Activated naive CD4-positive, alpha-beta T cell treated with anti-CD3 and anti-CD28 coated beads, Interleukin-2, amount 50 U/mL, for 72 hours (primary cell): ENCODE measurements at regions not wholly inside any gene's neighbourhood (a gene's known extent, or its start where the extent isn't known, plus 50 kb on each side); places are given as distances from the start of the nearest gene placed in this dataset.
"Not testable (repeated sequence)": the region's sequence is repeated elsewhere in the genome, so short reads cannot be mapped to it uniquely, and the experiment has no call there.

ENCODE experiments used
- ATAC-seq, 2 donors: fragments of 150-1000 bp; cut with Tn5 transposase; 2 replicates each; pipeline ENCODE4 v1.10.0; 2021; ENCODE audit warnings: mild to moderate bottlenecking in 2 of 2, moderate library complexity in 2 of 2
- DNase-seq, 2 donors: peaks; one replicate each; pipeline ENCODE4 v3.0.0; 2021 to 2022; ENCODE audit warnings: low spot score in 2 of 2
- H3K27ac Mint-ChIP-seq, 2 donors: one replicate each; pipeline ENCODE4 v1.8.0; 2022; ENCODE audit warnings: mild to moderate bottlenecking in 2 of 2, mixed read lengths in 2 of 2
- H3K36me3 Mint-ChIP-seq, 2 donors: one replicate each; pipeline ENCODE4 v1.8.0; 2022; ENCODE audit warnings: mixed read lengths in 2 of 2
- H3K9me3 Mint-ChIP-seq, 2 donors: one replicate each; pipeline ENCODE4 v1.8.0; 2022; ENCODE audit warnings: mixed read lengths in 2 of 2

DNA sequence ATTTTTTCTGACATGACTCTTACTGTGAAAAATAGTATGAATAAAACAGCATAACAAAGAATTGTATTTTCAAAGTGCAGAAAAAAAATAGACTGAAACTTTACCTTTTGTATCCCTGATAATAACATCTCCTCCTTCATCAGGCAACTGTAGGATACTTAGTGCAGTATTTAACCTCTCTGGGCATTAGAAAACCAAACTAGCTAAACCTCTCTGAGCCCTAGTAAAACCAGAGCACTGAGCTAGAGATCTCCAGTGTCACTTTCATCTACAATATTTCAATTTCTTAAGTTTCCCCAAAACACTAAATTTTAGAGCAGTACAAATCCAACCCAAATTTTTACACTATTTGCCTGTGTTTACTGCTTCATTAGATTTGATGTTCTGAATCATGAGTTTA, 594.0 kb upstream of the LINC00305 start:
- H3K27ac Mint-ChIP-seq: no peak overlapping the region
- no peaks in the 10 kb centered on the region for H3K36me3 Mint-ChIP-seq
- DNase-seq (no peak), ATAC-seq (no peak)
- H3K9me3 Mint-ChIP-seq: peaks cover 2 to 4% of the 10 kb centered on the region in 2 donors

DNA sequence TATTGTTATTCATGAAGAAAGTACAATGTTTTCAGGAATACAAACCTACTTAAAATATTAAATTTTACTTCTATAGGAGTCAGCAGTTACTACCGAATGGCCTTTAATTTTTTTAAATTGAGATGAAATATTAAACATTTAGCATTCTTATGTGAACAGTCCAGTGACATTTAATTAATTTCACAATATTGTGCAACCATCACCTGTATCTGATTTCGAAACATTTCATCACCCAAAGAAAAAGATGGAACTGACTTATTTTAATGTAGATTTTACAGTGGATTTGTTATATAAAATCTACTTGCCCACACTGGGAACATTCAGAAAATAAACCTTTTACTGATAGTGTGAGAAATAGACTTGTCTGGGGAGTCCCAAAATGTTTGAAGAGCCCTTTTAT, 585.2 kb upstream of the LINC00305 start:
- ATAC-seq (no peak), DNase-seq (no peak)
- Mint-ChIP-seq H3K9me3 (peaks cover 9 to 14% of the 10 kb centered on the region in 2 donors), H3K36me3 (no peaks in the 10 kb centered on the region), H3K27ac (no peak overlapping the region)

DNA sequence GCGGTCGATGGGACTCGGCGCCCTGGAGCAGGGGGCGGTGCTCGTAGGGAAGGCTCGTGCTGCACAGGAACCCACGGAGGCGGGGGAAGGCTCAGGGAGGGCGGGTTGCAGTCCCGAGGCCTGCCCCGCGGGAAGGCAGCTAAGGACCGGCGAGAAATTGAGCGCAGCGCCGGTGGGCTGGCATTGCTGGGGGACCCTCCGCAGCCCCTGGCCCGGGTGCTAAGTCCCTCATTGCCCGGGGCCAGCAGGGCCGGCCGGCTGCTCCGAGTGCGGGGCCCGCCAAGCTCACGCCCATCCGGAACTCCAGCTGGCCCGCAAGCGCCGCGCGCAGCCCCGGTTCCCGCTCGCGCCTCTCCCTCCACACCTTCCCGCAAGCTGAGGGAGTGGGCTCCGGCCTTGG, 576.8 kb upstream of the LINC00305 start:
- peaks cover 12% of the 10 kb centered on the region in 2 donors for H3K9me3 Mint-ChIP-seq

DNA sequence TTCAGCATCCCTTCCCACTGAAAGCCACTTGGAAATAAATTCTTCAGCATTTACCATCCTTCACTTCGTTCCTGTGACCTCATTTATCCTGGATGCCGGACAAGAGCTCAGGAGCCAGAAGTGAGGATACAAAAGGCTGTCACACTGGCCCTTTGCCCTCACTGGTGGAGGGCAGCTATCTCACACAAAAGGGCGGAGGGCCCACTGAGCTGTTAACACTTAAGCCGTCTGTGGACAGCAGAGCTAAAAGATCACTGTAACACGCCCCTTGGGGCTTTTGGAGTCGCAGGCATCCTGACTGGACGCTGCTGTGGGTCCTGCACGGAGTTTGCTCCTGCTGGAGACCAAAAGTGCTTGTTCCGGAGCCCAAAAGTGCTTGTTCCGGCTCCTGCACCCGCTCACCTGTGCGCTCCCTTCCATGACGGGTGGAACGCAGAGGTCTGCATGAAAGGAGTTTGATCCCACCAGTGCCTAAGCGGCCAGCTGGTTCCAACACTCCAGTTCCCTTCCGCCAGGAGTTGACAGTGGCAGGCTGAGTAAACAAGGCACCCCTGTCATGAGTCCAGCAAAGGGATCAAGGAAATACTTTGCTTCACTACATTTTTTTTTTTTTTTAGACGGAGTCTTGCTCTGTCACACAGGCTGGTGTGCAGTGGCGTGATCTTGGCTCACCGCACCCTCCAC, 572.0 kb upstream of the LINC00305 start:
- ATAC-seq (no peak), DNase-seq (no peak)
- H3K27ac Mint-ChIP-seq: no peak overlapping the region
- H3K36me3 Mint-ChIP-seq: peaks cover 0 to 4% of the 10 kb centered on the region in 2 donors
- H3K9me3 Mint-ChIP-seq: no peaks in the 10 kb centered on the region

More for the DNA sequence above, 576.8 kb upstream of the LINC00305 start:
- H3K36me3 Mint-ChIP-seq, H3K27ac Mint-ChIP-seq, ATAC-seq, DNase-seq: not testable (repeated sequence)

DNA sequence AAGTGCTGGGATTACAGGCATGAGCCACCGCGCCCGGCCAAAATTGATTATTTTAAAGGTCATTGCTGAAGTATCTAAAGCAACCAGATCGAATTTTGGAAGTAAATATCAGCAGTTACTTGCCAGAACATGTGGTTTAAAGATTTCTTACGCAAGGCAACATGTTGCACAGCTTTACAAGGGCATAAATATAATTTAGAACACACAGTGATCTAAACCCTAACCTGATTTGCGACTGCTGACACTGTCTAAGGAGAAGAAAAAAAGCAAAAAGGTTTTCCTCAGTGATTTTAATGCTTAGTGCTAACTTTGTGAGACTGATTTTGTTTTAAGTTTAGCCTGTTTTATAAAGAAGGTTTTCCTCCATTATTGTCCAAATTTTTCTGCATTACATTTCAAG, 569.9 kb upstream of the LINC00305 start:
- H3K36me3 Mint-ChIP-seq: no peaks in the 10 kb centered on the region
- H3K27ac Mint-ChIP-seq: no peak overlapping the region
- DNase-seq (no peak), ATAC-seq (no peak)
- no peaks in the 10 kb centered on the region for H3K9me3 Mint-ChIP-seq

DNA sequence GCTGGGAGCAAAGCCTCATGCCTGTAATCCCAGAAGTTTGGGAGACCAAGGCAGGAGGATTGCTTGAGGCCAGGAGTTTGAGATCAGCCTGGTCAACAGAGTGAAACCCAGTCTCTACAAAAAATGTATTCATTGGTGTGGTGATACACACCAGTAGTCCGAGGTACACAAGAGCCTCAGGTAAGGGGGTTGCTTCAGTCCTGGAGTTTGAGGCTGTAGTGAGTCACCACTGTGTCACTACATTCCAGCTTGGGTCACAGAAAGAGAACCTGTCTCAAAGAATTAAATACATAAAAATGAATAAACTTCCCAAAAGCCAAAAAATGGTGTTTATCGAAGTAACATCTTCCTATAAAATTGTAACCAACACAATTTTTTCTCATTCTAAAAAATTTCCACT, 568.1 kb upstream of the LINC00305 start:
- no peak for DNase-seq
- Mint-ChIP-seq H3K36me3 (no peaks in the 10 kb centered on the region), H3K27ac (no peak overlapping the region), H3K9me3 (peaks cover 0 to 5% of the 10 kb centered on the region in 2 donors)
- ATAC-seq: no peak

DNA sequence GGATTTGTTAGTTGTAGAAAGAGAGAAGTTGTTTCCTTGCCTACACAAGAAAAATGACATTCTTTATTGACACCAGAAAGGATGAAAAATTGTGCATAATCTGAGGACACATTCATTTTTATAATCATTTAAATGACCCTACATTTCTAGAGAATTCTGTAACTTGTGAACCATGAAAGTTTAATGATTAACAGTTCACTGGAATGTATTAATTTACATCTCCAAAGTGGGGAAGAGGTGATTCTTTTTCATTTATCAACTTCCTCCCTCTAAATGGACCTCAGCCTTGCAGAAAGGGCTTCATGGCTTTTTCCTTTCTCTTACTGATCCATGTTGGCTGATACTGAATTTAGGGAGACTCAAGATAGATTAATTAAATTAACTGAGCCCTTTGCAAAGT, 565.2 kb upstream of the LINC00305 start:
- ATAC-seq (no peak), DNase-seq (no peak)
- no peaks in the 10 kb centered on the region for H3K36me3 Mint-ChIP-seq
- peaks cover 0 to 5% of the 10 kb centered on the region in 2 donors for H3K9me3 Mint-ChIP-seq
- H3K27ac Mint-ChIP-seq: no peak overlapping the region

DNA sequence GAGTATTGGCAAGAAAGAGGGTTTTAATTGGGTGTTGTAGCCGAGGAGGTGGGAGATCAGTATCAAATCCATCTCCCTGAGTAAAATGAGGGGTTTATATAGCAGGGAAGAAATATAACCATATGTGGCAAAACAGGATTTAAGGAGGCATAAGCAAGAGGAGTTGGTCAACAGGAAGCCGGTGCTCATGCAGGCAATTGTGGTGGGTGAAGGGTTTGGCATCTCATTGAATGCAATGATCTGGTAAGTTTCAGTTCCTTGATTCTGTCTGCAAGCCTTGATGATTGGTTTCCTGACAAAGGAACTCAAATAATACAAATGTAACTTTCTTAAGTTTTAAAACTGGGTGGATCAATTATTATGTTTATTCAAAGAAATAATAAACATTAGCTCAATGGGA, 564.4 kb upstream of the LINC00305 start:
- DNase-seq (no peak), ATAC-seq (no peak)
- Mint-ChIP-seq H3K9me3 (peaks cover 0 to 5% of the 10 kb centered on the region in 2 donors), H3K36me3 (no peaks in the 10 kb centered on the region), H3K27ac (no peak overlapping the region)

DNA sequence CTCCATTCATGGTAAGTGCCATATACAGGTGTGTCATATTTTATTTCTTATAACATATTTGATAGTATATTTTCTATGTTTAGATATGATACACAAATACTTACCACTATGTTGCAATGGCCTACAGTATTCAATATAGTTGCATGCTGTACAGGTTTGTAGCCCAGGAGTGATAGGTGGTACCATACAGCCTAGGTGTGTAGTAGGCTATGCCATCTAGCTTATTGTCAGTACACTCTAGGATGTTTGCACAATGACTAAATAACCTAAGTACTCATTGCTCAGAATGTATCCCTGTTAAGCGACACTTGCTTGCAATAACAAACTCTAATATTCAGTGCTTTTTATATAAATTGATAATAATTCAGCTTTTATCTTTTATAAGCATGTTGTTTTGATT, 563.1 kb upstream of the LINC00305 start:
- ATAC-seq: no peak
- peaks cover 0 to 5% of the 10 kb centered on the region in 2 donors for H3K9me3 Mint-ChIP-seq
- no peaks in the 10 kb centered on the region for H3K36me3 Mint-ChIP-seq

DNA sequence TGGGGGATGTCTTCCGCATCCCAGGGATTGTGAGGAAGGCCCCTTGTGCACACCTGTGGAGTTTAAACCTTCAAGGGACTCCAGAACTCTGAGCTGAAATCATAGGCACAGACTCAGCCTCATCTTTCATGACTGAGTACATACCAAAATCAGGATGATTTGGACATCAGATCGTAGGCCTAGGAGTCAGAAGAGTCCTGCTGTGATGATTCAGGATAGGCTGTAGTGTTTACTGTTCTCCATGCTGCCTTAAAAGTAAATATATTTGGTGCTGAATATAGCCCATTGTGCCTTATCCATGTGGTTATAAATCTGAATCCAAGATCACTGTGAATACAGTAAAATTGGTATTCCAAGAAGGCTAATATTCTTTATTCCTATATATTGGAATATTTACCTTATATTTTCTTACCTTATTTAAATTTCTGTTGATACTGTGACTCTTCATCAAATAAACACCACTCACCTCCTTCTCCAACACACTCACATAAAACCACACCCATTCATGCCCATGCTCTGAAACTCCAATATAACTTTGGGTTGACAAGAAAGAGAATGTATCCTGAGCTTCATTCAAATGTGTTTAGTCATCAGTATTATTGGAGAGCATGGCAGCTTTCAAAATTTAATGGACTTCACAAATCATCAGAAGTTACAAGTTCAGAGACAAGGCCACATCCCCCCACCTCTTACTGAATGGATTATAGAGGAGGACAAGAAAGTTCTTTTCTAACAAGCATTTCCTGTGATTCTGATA, 561.4 kb upstream of the LINC00305 start:
- Mint-ChIP-seq H3K9me3 (peaks cover 0 to 5% of the 10 kb centered on the region in 2 donors), H3K27ac (no peak overlapping the region), H3K36me3 (no peaks in the 10 kb centered on the region)
- DNase-seq (no peak), ATAC-seq (no peak)

More for the DNA sequence above, 563.1 kb upstream of the LINC00305 start:
- no peak for DNase-seq
- H3K27ac Mint-ChIP-seq: no peak overlapping the region

DNA sequence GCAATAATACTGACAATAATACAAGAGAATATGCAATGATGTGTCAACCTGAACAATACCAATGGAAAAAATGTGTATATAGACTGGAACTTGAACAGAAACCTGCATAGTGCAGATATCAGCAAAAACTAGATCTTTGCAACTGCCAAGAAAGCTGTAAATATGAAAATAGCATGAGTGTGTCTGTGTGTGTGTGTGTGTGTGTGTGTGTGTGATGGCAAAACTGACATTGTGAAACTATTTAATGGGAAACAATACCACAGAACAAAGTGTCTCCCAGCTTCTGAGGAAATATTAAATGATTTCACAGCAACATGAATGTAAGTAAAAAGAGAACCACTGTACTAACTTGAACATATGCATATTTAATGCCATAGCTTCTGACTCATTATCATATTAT, 558.2 kb upstream of the LINC00305 start:
- DNase-seq: no peak
- H3K27ac Mint-ChIP-seq: no peak overlapping the region
- no peak for ATAC-seq
- H3K9me3 Mint-ChIP-seq: no peaks in the 10 kb centered on the region
- H3K36me3 Mint-ChIP-seq: no peaks in the 10 kb centered on the region

DNA sequence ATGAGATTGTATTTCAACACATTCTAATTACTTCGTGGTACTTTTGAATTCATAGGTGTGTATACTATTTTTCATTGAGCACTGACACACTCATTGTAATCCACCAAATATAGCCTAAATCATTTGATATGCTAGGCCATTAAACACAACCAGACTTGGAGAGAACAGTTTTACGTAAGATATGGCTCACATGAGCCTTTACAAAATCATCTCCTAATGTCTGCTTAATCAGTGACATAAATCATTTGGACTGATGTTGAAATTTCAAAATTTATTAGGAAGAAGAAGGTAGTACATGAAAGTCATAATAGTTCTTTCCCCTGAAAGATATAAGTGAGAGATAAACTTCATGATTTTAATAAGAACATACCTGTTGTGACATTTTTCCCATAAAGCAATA, 550.2 kb upstream of the LINC00305 start:
- Mint-ChIP-seq H3K9me3 (peaks cover 4 to 15% of the 10 kb centered on the region in 2 donors), H3K27ac (no peak overlapping the region), H3K36me3 (no peaks in the 10 kb centered on the region)
- ATAC-seq: no peak
- DNase-seq: no peak

DNA sequence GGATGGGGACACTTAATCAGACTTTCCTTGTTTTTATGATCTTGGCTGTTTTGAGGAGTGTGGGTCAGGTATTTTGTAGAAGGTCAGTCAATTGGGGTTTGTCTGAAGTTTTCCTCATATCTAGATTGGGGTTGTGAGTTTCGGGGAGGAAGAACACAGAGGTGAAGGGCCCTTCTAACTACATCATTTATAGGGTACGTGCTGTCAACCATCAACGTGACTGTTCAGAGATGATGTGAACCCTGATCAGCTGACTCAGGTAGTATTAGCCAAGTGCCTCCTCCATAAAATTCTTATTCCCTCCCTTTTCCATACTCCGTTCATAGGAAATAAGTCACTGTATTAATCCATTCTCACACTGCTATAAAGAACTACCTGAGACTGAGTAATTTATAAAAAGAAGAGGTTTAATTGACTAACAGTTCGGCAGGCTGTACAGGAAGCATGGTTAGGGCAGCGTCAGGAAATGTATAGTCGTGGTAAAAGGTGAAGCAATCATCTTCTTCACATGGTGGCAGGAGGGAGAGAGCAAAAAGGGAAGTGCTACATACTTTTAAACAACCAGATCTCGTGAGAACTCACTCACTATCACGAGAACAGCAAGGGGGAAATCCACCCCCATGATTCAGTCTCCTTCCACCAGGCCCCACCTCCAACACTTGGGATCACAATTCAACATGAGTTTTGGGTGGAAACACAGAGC, 547.1 kb upstream of the LINC00305 start:
- Mint-ChIP-seq H3K9me3 (peaks cover 7 to 18% of the 10 kb centered on the region in 2 donors), H3K27ac (no peak overlapping the region)
- no peak for DNase-seq

DNA sequence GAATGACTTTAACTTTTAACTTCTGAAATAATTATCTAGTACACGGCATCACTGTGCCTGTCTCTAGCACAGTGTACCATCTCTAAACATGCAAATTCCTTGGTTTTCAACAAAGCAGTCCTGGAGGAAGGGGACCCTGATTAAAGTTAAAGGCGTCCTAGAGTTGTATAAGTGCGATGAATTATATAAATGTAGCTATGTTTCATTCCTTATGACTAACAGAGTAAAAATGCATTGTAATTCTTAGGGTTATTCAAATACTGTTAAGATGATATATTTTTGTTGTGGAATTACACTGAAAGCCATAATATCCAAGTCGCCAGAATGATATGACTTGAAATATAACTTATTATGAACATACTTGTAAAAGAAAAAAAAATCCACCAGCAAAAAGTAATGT, 544.9 kb upstream of the LINC00305 start:
- no peaks in the 10 kb centered on the region for H3K36me3 Mint-ChIP-seq
- peaks cover 8 to 20% of the 10 kb centered on the region in 2 donors for H3K9me3 Mint-ChIP-seq
- no peak for DNase-seq
- H3K27ac Mint-ChIP-seq: no peak overlapping the region
- ATAC-seq: no peak

More for the DNA sequence above, 547.1 kb upstream of the LINC00305 start:
- H3K36me3 Mint-ChIP-seq: no peaks in the 10 kb centered on the region
- no peak for ATAC-seq

DNA sequence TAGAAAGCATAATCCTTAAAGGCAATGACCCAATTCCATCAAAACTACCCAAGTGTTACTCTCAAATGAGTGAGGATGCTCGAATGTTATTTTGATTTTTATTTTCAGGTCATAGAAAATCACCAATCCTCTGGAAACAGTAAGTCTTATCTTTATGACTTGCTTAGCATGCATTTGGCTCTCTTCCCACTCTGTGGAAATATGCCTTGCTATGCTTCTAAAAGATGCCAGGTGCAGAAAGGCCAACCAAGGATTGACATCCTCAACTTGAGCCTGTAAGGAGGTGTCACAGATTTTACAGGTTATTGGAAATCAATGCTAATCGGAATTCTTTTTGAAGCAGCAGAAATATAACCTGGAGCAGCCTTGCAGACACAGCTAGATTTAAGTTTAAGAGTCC, 543.9 kb upstream of the LINC00305 start:
- Mint-ChIP-seq H3K9me3 (peaks cover 8 to 17% of the 10 kb centered on the region in 2 donors), H3K36me3 (no peaks in the 10 kb centered on the region), H3K27ac (no peak overlapping the region)
- no peak for DNase-seq
- ATAC-seq: no peak

DNA sequence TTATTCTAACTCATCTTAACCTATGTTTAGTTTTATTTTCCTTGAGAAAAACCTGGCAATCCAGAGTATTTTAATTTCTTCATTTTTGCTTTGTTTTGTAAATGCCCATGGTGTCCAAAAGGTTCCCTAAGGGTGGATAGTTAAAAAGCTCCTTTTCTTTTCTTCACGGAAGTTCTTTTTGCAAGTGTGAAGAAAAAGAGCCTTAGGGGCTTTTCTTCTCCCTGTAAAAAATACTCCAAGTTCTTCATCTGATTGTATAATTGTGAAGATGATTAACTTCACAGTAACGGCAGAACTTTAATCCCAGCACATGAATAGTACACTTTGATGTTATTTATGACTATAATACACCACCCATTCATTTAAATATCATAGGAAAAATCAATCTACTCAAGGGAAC, 530.2 kb upstream of the LINC00305 start:
- H3K36me3 Mint-ChIP-seq: peaks cover 0 to 6% of the 10 kb centered on the region in 2 donors
- ATAC-seq (no peak), DNase-seq (no peak)
- H3K27ac Mint-ChIP-seq: no peak overlapping the region
- peaks cover 20% of the 10 kb centered on the region in 2 donors for H3K9me3 Mint-ChIP-seq

DNA sequence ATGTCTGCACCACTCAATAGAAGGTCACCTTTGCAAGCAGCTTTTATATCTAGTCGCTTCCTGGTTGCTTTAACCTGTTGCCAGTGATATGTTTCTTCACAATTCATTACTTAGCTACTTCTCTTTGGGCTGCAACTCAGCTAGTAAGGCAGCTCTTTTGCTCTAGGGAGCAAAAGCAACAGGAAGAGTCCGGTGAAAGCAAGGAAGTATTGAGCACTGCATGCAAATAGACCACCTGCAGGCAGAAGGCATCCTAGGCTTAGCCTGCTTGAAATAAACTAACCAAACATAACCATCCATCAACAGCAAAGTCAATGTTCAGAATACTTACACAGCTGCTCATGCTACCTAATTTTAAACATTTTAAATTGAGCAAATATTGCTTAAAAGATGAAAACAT, 529.2 kb upstream of the LINC00305 start:
- no peak for ATAC-seq
- H3K36me3 Mint-ChIP-seq: no peaks in the 10 kb centered on the region

More for the DNA sequence above, 529.2 kb upstream of the LINC00305 start:
- DNase-seq: no peak
- no peak overlapping the region for H3K27ac Mint-ChIP-seq
- H3K9me3 Mint-ChIP-seq: peaks cover 20% of the 10 kb centered on the region in 2 donors
